ENCODE measurements at regions not wholly inside any gene's neighbourhood (a gene's known extent, or its start where the extent isn't known, plus 50 kb on each side); places are given as distances from the start of the nearest gene placed in this dataset.

DNA sequence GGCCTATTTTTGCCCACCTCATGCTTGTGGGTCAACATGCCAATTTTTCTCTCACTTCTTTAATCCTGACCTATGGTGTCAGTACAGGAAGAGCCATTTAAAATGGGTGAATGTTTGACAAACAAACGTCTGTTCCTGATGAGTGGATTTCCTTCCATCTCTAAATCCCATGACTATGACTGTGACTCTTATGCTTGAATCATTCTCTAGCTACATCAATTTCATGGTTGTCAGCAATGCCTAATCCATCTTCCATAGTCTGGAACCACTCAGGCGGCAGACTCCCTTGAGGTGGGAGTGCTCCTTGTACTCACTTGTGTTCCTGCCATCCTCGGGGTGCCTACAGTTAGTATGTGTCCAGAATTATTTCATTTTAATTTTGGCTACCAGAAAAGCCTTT, 194.9 kb upstream of the RPS6KA3 start:
- TF ChIP-seq, protein P1, sequence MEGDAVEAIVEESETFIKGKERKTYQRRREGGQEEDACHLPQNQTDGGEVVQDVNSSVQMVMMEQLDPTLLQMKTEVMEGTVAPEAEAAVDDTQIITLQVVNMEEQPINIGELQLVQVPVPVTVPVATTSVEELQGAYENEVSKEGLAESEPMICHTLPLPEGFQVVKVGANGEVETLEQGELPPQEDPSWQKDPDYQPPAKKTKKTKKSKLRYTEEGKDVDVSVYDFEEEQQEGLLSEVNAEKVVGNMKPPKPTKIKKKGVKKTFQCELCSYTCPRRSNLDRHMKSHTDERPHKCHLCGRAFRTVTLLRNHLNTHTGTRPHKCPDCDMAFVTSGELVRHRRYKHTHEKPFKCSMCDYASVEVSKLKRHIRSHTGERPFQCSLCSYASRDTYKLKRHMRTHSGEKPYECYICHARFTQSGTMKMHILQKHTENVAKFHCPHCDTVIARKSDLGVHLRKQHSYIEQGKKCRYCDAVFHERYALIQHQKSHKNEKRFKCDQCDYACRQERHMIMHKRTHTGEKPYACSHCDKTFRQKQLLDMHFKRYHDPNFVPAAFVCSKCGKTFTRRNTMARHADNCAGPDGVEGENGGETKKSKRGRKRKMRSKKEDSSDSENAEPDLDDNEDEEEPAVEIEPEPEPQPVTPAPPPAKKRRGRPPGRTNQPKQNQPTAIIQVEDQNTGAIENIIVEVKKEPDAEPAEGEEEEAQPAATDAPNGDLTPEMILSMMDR (IDR thresholded peaks at IDR 0.05; ENCODE audit: partially characterized antibody, unreplicated experiment), result no peak

DNA sequence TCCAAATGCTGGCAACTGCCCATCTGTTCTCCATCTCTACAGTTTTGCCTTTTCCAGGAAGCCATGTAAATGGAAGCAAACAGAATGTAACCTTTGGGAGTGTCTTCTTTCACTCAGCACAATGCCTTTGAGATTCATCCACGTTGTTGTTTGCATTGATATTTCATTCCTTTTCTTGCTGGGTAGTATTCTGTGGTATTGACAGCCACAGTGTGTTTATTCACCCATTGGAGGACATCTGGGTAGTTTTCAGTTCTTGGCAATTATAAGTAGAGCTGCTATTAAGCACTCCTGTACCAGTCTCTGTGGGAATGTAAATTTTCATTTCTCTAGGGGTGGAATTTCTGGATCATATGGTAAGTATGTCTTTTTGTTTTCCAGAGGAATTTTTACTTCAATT, 194.3 kb upstream of the RPS6KA3 start:
- H3K36me3 Mint-ChIP-seq (ENCODE audit: unreplicated experiment), result no peaks in the 10 kb centered on the region
- TF ChIP-seq, protein P1 (IDR thresholded peaks at IDR 0.05; ENCODE audit: partially characterized antibody, unreplicated experiment), result no peak
- peak overlapping the region; percentile 20 for H3K4me3 Mint-ChIP-seq (ENCODE audit: unreplicated experiment)
- H3K27ac Mint-ChIP-seq (ENCODE audit: unreplicated experiment), result peak overlapping the region; percentile 19
- no peaks in the 10 kb centered on the region for H3K27me3 Mint-ChIP-seq (ENCODE audit: unreplicated experiment)
- no peak for DNase-seq
- H3K9me3 Mint-ChIP-seq (ENCODE audit: unreplicated experiment), result peaks cover 1% of the 10 kb centered on the region
- H3K4me1 Mint-ChIP-seq (ENCODE audit: low read depth, unreplicated experiment), result peaks cover 10% of the 10 kb centered on the region

More for the DNA sequence above, 194.9 kb upstream of the RPS6KA3 start:
- no peak for DNase-seq
- no peaks in the 10 kb centered on the region for H3K36me3 Mint-ChIP-seq (ENCODE audit: unreplicated experiment)
- peaks cover 10% of the 10 kb centered on the region for H3K4me1 Mint-ChIP-seq (ENCODE audit: low read depth, unreplicated experiment)
- H3K4me3 Mint-ChIP-seq (ENCODE audit: unreplicated experiment), result no peak overlapping the region
- H3K9me3 Mint-ChIP-seq (ENCODE audit: unreplicated experiment), result peaks cover 1% of the 10 kb centered on the region
- no peaks in the 10 kb centered on the region for H3K27me3 Mint-ChIP-seq (ENCODE audit: unreplicated experiment)
- H3K27ac Mint-ChIP-seq (ENCODE audit: unreplicated experiment), result no peak overlapping the region

DNA sequence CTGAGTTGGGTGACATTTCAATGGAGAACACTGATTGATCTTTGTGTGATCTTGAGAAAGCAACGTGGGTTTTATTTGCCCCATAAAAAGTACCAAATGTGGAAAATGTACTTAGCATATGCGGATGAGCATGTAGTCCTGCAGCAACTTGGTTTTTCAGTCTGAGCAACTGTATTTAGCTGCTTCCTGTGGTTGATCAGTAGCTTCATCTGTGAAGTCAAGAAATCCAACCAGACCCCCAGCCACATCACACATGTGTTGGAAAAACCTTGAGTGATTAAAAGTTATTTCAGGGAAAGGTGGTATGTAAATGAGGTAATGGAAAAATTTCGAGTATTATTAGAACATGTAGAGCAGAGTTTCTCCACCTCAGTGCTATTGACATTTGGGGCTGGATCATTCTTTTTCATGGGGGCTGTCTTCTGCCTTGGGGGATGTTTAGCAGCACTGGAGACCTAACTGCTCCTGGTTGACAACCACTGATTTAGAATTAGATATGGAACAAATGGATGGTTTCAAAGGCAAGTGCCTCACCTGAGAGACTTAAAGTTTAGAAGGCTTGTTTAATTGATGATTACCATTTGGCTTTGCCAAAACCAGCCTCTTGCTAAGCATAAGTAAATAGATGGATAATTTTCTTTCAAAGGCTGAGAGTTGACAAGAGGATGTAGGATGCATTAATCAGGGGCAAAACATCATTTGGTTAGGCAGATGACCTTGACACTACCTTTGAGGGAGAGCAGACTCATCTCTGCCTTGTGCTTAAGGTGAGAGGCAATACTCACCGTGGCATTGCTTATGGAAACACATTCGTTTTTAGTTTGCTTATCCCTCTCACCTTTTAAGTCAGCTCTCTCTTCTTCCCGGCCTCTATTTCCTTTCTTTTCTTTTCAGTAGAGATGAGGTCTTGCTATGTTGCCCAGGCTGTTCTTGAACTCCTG, 193.0 kb upstream of the RPS6KA3 start:
- Mint-ChIP-seq H3K4me1 (ENCODE audit: low read depth, unreplicated experiment) (peaks cover 10% of the 10 kb centered on the region), H3K27me3 (ENCODE audit: unreplicated experiment) (no peaks in the 10 kb centered on the region), H3K4me3 (ENCODE audit: unreplicated experiment) (no peak overlapping the region), H3K27ac (ENCODE audit: unreplicated experiment) (no peak overlapping the region), H3K36me3 (ENCODE audit: unreplicated experiment) (no peaks in the 10 kb centered on the region), H3K9me3 (ENCODE audit: unreplicated experiment) (no peaks in the 10 kb centered on the region)
- DNase-seq, result no peak
- TF ChIP-seq, protein P1 (IDR thresholded peaks at IDR 0.05; ENCODE audit: partially characterized antibody, unreplicated experiment), result no peak

DNA sequence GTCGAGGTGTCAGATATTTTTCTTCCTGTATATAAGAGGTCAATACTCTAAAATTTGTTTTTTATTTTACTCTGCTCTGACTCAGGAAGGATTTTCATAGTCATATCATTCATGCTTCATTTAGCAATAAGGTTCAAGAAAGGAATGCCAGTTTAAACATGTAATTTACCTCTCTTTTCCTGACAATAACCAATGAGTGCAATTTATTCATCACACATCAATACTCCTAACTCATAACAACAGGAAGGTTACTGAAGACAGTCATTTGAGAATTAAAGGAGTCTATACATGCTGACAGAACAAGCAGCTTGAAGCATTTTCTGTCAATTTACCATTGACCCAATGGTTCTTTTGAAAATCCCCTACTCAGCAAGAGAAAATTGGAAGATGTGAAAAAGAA, 190.3 kb upstream of the RPS6KA3 start:
- DNase-seq, result no peak
- TF ChIP-seq, protein P1 (IDR thresholded peaks at IDR 0.05; ENCODE audit: partially characterized antibody, unreplicated experiment), result no peak
- peaks cover 10% of the 10 kb centered on the region for H3K4me1 Mint-ChIP-seq (ENCODE audit: low read depth, unreplicated experiment)
- no peaks in the 10 kb centered on the region for H3K9me3 Mint-ChIP-seq (ENCODE audit: unreplicated experiment)
- no peaks in the 10 kb centered on the region for H3K36me3 Mint-ChIP-seq (ENCODE audit: unreplicated experiment)
- H3K27me3 Mint-ChIP-seq (ENCODE audit: unreplicated experiment), result no peaks in the 10 kb centered on the region
- H3K27ac Mint-ChIP-seq (ENCODE audit: unreplicated experiment), result no peak overlapping the region
- H3K4me3 Mint-ChIP-seq (ENCODE audit: unreplicated experiment), result no peak overlapping the region

DNA sequence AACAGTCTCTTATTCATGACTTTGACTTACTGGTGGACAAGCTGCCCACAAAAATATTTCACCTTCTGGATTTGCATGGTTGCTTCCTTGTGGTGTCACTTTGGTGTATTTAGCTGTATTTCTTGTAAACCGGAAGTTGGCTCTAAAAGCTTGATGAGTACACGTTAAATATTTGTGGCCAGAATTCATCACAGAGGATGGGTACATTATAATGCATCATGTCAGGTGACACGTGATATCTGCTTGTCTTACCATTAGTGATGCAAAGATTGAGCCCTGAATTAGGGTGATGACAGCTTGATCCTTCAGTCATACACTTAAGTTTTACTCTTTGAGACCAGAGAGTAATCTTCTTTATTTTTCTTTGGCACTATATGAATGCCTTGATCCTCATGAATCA, 188.3 kb upstream of the RPS6KA3 start:
- Mint-ChIP-seq H3K27ac (ENCODE audit: unreplicated experiment) (no peak overlapping the region), H3K27me3 (ENCODE audit: unreplicated experiment) (no peaks in the 10 kb centered on the region), H3K9me3 (ENCODE audit: unreplicated experiment) (no peaks in the 10 kb centered on the region), H3K36me3 (ENCODE audit: unreplicated experiment) (no peaks in the 10 kb centered on the region), H3K4me1 (ENCODE audit: low read depth, unreplicated experiment) (no peaks in the 10 kb centered on the region), H3K4me3 (ENCODE audit: unreplicated experiment) (no peak overlapping the region)
- TF ChIP-seq, protein P1 (IDR thresholded peaks at IDR 0.05; ENCODE audit: partially characterized antibody, unreplicated experiment), result no peak
- DNase-seq, result no peak
